HCT116 (cell line): ENCODE measurements at regions not wholly inside any gene's neighbourhood (a gene's known extent, or its start where the extent isn't known, plus 50 kb on each side); places are given as distances from the start of the nearest gene placed in this dataset.

Source experiments
- ATAC-seq: fragments of 200-7000 bp; cut with Tn5 transposase; 2 replicates; pipeline ENCODE4 v1.9.1; 2020; ENCODE audit warnings: mild to moderate bottlenecking, moderate library complexity
- BruUV-seq: library from RNA; stranded (reverse); fragments of 400-500 nt; replicated peaks from 2 replicates; lab custom pipeline; 2021; lab: Mats Ljungman, UMichigan
- CTCF ChIA-PET: fragments of 300-600 bp; sonication (Branson Sonifier 250); formaldehyde crosslinking; loops from one replicate; lab custom pipeline; 2021; ENCODE audit warnings: antibody characterized with exemption; lab: Charles Lee
- POLR2A ChIA-PET: fragments of 300-600, 350-600 bp; sonication (Branson Sonifier 250); formaldehyde crosslinking; loops from one replicate; lab custom pipeline; 2021; ENCODE audit warnings: antibody characterized with exemption; lab: Charles Lee
- RAD21 ChIA-PET, 2 experiments: fragments of 300-600 bp; sonication (Branson Sonifier 250); formaldehyde crosslinking; loops; one replicate each; lab custom pipeline; 2023; ENCODE audit warnings: low total read pairs in 2 of 2; ENCODE audit not compliant: uncharacterized antibody in 2 of 2, unreplicated experiment in 2 of 2, low non-redundant PET in 1 of 2; lab: Charles Lee
- DNase-seq: peaks from one replicate; pipeline ENCODE4 v3.0.0-alpha.2; 2010; ENCODE audit warnings: low read depth, low spot score
- H2AFZ ChIP-seq: fragments of 200-600 bp; shearing (Covaris generic), sonication (generic); 2 replicates; pipeline ENCODE4 v1.6.1; 2017; ENCODE audit warnings: low read depth, mixed run types, mixed read lengths, antibody characterized with exemption, low read length; ENCODE audit not compliant: poor library complexity, severe bottlenecking
- H3K27ac ChIP-seq: 2 replicates; pipeline ENCODE4 v1.5.1; 2012; ENCODE audit warnings: low read depth, low read length
- H3K27me3 ChIP-seq: fragments of 200-600 bp; sonication (generic); 2 replicates; pipeline ENCODE4 v1.6.1; 2016; ENCODE audit warnings: mixed run types, low read length, mixed read lengths; ENCODE audit not compliant: insufficient read depth
- H3K36me3 ChIP-seq, 2 experiments: fragments of 200-500 bp in 1 of 2; fragments of 200-600 bp in 1 of 2; sonication (Bioruptor generic) in 1 of 2; sonication (generic) in 1 of 2; 2 replicates each; pipeline versions ENCODE4 v1.5.1 to v1.6.1; 2014 to 2016; ENCODE audit warnings: low read length in 2 of 2, inconsistent platforms in 1 of 2, mixed read lengths in 1 of 2, mixed run types in 1 of 2; ENCODE audit not compliant: insufficient read depth in 2 of 2, control insufficient read depth in 1 of 2
- H3K4me1 ChIP-seq, 2 experiments: fragments of 200-600 bp in 1 of 2; sonication (generic) in 1 of 2; 2 replicates each; pipeline versions ENCODE4 v1.5.1 to v1.6.1; 2012 to 2017; ENCODE audit warnings: low read length in 2 of 2, inconsistent platforms in 1 of 2, mild to moderate bottlenecking in 1 of 2, mixed read lengths in 1 of 2, mixed run types in 1 of 2, moderate library complexity in 1 of 2; ENCODE audit not compliant: insufficient read depth in 2 of 2, control insufficient read depth in 1 of 2
- H3K4me2 ChIP-seq: fragments of 200-600 bp; sonication (generic); 2 replicates; pipeline ENCODE4 v1.6.1; 2017; ENCODE audit warnings: mixed run types, low read length, mixed read lengths
- H3K4me3 ChIP-seq, 2 experiments: fragments of 200-600 bp in 1 of 2; sonication (generic) in 1 of 2; replicated peaks in 1 of 2; 2 replicates each; pipeline ENCODE4 v1.5.1; 2011 to 2016; ENCODE audit warnings: low read length in 2 of 2, control low read depth in 1 of 2, low read depth in 1 of 2, mild to moderate bottlenecking in 1 of 2, mixed read lengths in 1 of 2, mixed run types in 1 of 2
- H3K79me2 ChIP-seq: fragments of 200-600 bp; sonication (generic); 2 replicates; pipeline ENCODE4 v1.6.1; 2017; ENCODE audit warnings: mild to moderate bottlenecking, mixed run types, low read length, moderate library complexity, mixed read lengths; ENCODE audit not compliant: insufficient read depth
- H3K9ac ChIP-seq: fragments of 200-600 bp; sonication (generic); 2 replicates; pipeline ENCODE4 v1.6.1; 2016; ENCODE audit warnings: low read length, mixed read lengths
- H3K9me2 ChIP-seq: fragments of 200-600 bp; sonication (generic), shearing (Covaris generic); 2 replicates; pipeline ENCODE4 v1.6.1; 2017; ENCODE audit warnings: mixed run types, mild to moderate bottlenecking, moderate library complexity; ENCODE audit not compliant: insufficient read depth
- H3K9me3 ChIP-seq, 2 experiments: fragments of 200-500 bp in 1 of 2; fragments of 200-600 bp in 1 of 2; sonication (Bioruptor generic) in 1 of 2; sonication (generic) in 1 of 2; 2 replicates each; pipeline ENCODE4 v1.6.1; 2014 to 2017; ENCODE audit warnings: low read length in 2 of 2, mixed read lengths in 2 of 2, inconsistent platforms in 1 of 2, low read depth in 1 of 2, mild to moderate bottlenecking in 1 of 2, mixed run types in 1 of 2, moderate library complexity in 1 of 2; ENCODE audit not compliant: control insufficient read depth in 1 of 2, insufficient read depth in 1 of 2
- H4K20me1 ChIP-seq: fragments of 200-600 bp; sonication (generic), shearing (Covaris generic); 2 replicates; pipeline ENCODE4 v1.6.1; 2017; ENCODE audit warnings: mixed run types, mild to moderate bottlenecking, moderate library complexity; ENCODE audit not compliant: insufficient read depth
- CTCF ChIP-seq, 3 experiments: fragments of 200-600 bp in 1 of 3; sonication (generic) in 1 of 3; IDR thresholded peaks in 2 of 3; conservative IDR thresholded peaks in 1 of 3; 2 replicates each; pipeline ENCODE4 v1.5.1; 2012 to 2017; ENCODE audit warnings: low read depth in 2 of 3, low read length in 2 of 3, antibody characterized with exemption in 1 of 3, borderline replicate concordance in 1 of 3, control low read depth in 1 of 3, mild to moderate bottlenecking in 1 of 3, mixed read lengths in 1 of 3, mixed run types in 1 of 3, moderate library complexity in 1 of 3; ENCODE audit not compliant: insufficient read depth in 1 of 3
- EGR1 ChIP-seq: IDR thresholded peaks from 2 replicates; pipeline ENCODE4 v1.6.1; 2012; ENCODE audit warnings: low read depth
- EZH2 ChIP-seq: fragments of 200-600 bp; sonication (generic); IDR thresholded peaks from 2 replicates; pipeline ENCODE4 v1.6.1; 2017; ENCODE audit warnings: antibody characterized with exemption, mixed run types
- FOSL1 ChIP-seq: IDR thresholded peaks from 2 replicates; pipeline ENCODE4 v1.6.1; 2012; ENCODE audit warnings: low read depth
- MAX ChIP-seq: IDR thresholded peaks from 2 replicates; pipeline ENCODE4 v1.6.1; 2012
- POLR2A ChIP-seq: IDR thresholded peaks from 2 replicates; pipeline ENCODE4 v1.7.0; 2011; ENCODE audit warnings: borderline replicate concordance; ENCODE audit not compliant: insufficient read depth, insufficient read length; ENCODE audit errors: extremely low read depth
- RAD21 ChIP-seq: IDR thresholded peaks from 2 replicates; pipeline ENCODE4 v1.6.1; 2012; ENCODE audit warnings: low read depth, mild to moderate bottlenecking
- SP1 ChIP-seq: IDR thresholded peaks from 2 replicates; pipeline ENCODE4 v1.6.1; 2012; ENCODE audit warnings: low read depth
- SRF ChIP-seq: IDR thresholded peaks from 2 replicates; pipeline ENCODE4 v1.6.1; 2012; ENCODE audit warnings: low read depth
- YY1 ChIP-seq: IDR thresholded peaks from 2 replicates; pipeline ENCODE4 v1.6.1; 2011; ENCODE audit warnings: low read length, low read depth, moderate library complexity, mild to moderate bottlenecking; ENCODE audit not compliant: insufficient replicate concordance; ENCODE audit errors: extremely low read depth
- ZFX ChIP-seq: fragments of 450-650 bp; IDR thresholded peaks from 2 replicates; pipeline ENCODE4 v1.6.1; 2017
- intact Hi-C: fragments of 100-400 bp; cut with micrococcal nuclease; formaldehyde crosslinking; loops from 2 replicates; pipeline ENCODE4 v1.10.0; 2022

GRCh38 chr4:123505095-123506010 lies 108.8 kb downstream of the SPRY1 start:
- Histone ChIP-seq H3K4me1 (peaks cover 3 to 15% of the 10 kb centered on the region in 2 experiments; a peak in 2 of 4 replicates), H3K9me2 (no peaks in the 10 kb centered on the region), H3K27ac (no peak overlapping the region), H3K4me2 (peak overlapping the region; percentile 83), H3K9me3 (no peaks in the 10 kb centered on the region), H4K20me1 (no peaks in the 10 kb centered on the region), H3K79me2 (no peaks in the 10 kb centered on the region), H3K9ac (peak overlapping the region; percentile 33; the same call in 1 of the 2 replicates), H3K4me3 (peak overlapping the region; percentile 36 to 58), H2AFZ (peak overlapping the region; percentile 98), H3K27me3 (no peaks in the 10 kb centered on the region), H3K36me3 (no peaks in the 10 kb centered on the region)
- ATAC-seq, result peak; percentile 25; the same call in 1 of the 2 replicates
- intact Hi-C loops, result no loop called here
- no TSS peak for BruUV-seq
- ChIA-PET RAD21 (no interaction called here), CTCF (no interaction called here), POLR2A (no interaction called here)
- TF ChIP-seq SRF (no peak), EGR1 (no peak), SP1 (no peak), RAD21 (no peak), YY1 (no peak), ZFX (0 out of 2 replicates have a peak, but pooled peaks have one; percentile 15), EZH2 (no peak), FOSL1 (no peak), POLR2A (no peak), CTCF (IDR thresholded peaks at IDR 0.05 in 2 of 3, conservative IDR thresholded peaks at IDR 0.05 in 1 of 3; ENCODE audit: borderline replicate concordance in 1 of 3, insufficient read depth in 1 of 3, low read depth in 2 of 3, low read length in 2 of 3) (no peak), MAX (peak; percentile 24; the same call in 1 of the 2 replicates)
- DNase-seq, result no peak
